Calu3 (cell line): ENCODE measurements at regions not wholly inside any gene's neighbourhood (a gene's known extent, or its start where the extent isn't known, plus 50 kb on each side); places are given as distances from the start of the nearest gene placed in this dataset.
"Not testable (repeated sequence)": the region's sequence is repeated elsewhere in the genome, so short reads cannot be mapped to it uniquely, and the experiment has no call there.

Experiments
- BruUV-seq: library from RNA; stranded (reverse); fragments of 400-500 nt; replicated peaks from 2 replicates; lab custom pipeline; 2021; lab: Mats Ljungman, UMichigan
- CTCF ChIA-PET: fragments of 300-600 bp; sonication (Branson Sonifier 250); formaldehyde crosslinking; loops from one replicate; lab custom pipeline; 2022; ENCODE audit warnings: antibody characterized with exemption; lab: Charles Lee
- DNase-seq: peaks from one replicate; pipeline ENCODE4 v3.0.0; 2022
- H3K27ac Mint-ChIP-seq: one replicate; pipeline ENCODE4 v1.8.0; 2022; ENCODE audit warnings: mixed read lengths; ENCODE audit not compliant: unreplicated experiment
- H3K27me3 Mint-ChIP-seq: one replicate; pipeline ENCODE4 v1.8.0; 2022; ENCODE audit warnings: mixed read lengths; ENCODE audit not compliant: unreplicated experiment
- H3K36me3 Mint-ChIP-seq: one replicate; pipeline ENCODE4 v1.8.0; 2022; ENCODE audit warnings: mild to moderate bottlenecking, moderate library complexity, mixed read lengths; ENCODE audit not compliant: insufficient read depth, unreplicated experiment
- H3K4me1 Mint-ChIP-seq: one replicate; pipeline ENCODE4 v1.8.0; 2022; ENCODE audit warnings: mild to moderate bottlenecking, low read depth, mixed read lengths; ENCODE audit not compliant: unreplicated experiment
- H3K4me3 Mint-ChIP-seq: one replicate; pipeline ENCODE4 v1.8.0; 2022; ENCODE audit warnings: mild to moderate bottlenecking, low read depth, moderate library complexity, mixed read lengths; ENCODE audit not compliant: unreplicated experiment
- H3K9me3 Mint-ChIP-seq: one replicate; pipeline ENCODE4 v1.8.0; 2022; ENCODE audit warnings: low read depth, mixed read lengths; ENCODE audit not compliant: unreplicated experiment
- intact Hi-C: fragments of 100-400 bp; cut with micrococcal nuclease; formaldehyde crosslinking; loops from one replicate; pipeline ENCODE4 v1.10.0; 2022; ENCODE audit not compliant: unreplicated experiment
- TF ChIP-seq, protein P1 (sequence below): fragments of 200-600 bp; IDR thresholded peaks from one replicate; pipeline ENCODE4 v1.8.0; 2022; ENCODE audit warnings: antibody characterized with exemption; ENCODE audit not compliant: unreplicated experiment

DNA sequence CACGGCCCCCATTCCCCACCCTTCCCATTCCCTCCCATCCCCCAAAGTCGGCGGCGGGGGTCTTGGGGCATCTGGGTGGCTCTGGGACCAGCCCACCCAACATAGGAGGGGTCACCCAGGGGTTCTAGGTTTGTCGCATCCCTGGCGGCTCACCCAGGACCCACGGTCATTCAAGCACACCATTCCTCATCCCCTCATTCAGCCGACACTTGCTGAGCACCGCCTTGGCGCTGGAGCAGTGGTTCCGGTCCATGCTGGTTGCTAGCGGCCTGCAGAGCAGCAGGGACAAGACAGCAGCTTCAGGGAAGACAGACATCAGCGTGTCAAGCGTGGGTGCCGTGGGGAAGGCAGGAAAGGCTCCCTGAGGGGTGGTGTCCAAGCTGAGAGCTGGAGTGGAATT lies 50.5 kb upstream of the OTOS start:
- CTCF ChIA-PET: no interaction called here
- no peak overlapping the region for H3K4me3 Mint-ChIP-seq
- no peak for DNase-seq
- no peaks in the 10 kb centered on the region for H3K27me3 Mint-ChIP-seq
- H3K36me3 Mint-ChIP-seq: no peaks in the 10 kb centered on the region
- H3K4me1 Mint-ChIP-seq: no peaks in the 10 kb centered on the region
- no peak overlapping the region for H3K27ac Mint-ChIP-seq
- no peaks in the 10 kb centered on the region for H3K9me3 Mint-ChIP-seq
- BruUV-seq: no TSS peak
- intact Hi-C loops: no loop called here
- TF ChIP-seq, protein P1, sequence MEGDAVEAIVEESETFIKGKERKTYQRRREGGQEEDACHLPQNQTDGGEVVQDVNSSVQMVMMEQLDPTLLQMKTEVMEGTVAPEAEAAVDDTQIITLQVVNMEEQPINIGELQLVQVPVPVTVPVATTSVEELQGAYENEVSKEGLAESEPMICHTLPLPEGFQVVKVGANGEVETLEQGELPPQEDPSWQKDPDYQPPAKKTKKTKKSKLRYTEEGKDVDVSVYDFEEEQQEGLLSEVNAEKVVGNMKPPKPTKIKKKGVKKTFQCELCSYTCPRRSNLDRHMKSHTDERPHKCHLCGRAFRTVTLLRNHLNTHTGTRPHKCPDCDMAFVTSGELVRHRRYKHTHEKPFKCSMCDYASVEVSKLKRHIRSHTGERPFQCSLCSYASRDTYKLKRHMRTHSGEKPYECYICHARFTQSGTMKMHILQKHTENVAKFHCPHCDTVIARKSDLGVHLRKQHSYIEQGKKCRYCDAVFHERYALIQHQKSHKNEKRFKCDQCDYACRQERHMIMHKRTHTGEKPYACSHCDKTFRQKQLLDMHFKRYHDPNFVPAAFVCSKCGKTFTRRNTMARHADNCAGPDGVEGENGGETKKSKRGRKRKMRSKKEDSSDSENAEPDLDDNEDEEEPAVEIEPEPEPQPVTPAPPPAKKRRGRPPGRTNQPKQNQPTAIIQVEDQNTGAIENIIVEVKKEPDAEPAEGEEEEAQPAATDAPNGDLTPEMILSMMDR: no peak

DNA sequence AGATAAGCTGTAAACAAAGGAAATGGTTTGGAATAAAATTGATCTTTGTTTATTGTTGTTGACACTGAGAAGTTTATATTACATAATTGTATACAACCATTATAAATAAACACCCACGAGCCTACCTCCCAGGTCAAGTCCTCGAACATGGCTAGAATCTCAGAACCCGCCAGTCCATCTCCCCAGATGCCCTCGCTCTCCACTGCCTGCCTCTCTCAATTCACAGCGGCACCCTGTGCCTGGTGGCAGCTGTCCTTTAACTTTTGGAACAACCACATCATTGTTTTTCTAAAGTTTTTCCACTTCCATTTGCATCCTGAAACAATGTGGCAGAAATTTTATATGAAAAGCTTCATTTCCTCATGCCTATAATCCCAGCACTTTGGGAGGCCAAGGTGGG lies 52.2 kb upstream of the OTOS start:
- no peaks in the 10 kb centered on the region for H3K4me1 Mint-ChIP-seq

DNA sequence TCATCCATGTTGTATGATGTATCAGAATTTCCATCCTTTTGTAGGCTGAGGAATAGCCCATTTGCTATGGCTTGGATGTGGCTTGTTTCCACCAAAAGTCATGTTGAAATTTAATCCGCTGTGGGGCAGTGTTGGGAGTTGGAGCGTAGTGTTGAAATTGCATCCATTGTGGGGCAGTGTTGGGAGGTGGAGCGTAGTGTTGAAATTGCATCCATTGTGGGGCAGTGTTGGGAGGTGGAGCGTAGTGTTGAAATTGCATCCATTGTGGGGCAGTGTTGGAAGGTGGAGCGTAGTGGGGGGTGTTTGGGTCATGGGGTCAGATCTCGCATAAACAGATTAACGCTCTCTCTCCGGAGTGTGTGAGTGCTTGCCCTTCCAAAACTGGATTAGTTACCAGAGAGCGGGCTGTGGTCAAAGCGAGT lies 53.9 kb upstream of the OTOS start:
- H3K36me3 Mint-ChIP-seq, H3K27ac Mint-ChIP-seq, CTCF ChIA-PET, intact Hi-C loops, H3K9me3 Mint-ChIP-seq, H3K4me3 Mint-ChIP-seq, H3K4me1 Mint-ChIP-seq, DNase-seq, H3K27me3 Mint-ChIP-seq, BruUV-seq: not testable (repeated sequence)

More for the DNA sequence above, 52.2 kb upstream of the OTOS start:
- TF ChIP-seq, protein P1: no peak
- Mint-ChIP-seq H3K27me3 (no peaks in the 10 kb centered on the region), H3K27ac (no peak overlapping the region), H3K4me3 (no peak overlapping the region), H3K9me3 (no peaks in the 10 kb centered on the region), H3K36me3 (no peaks in the 10 kb centered on the region)
- no TSS peak for BruUV-seq
- CTCF ChIA-PET: interaction anchor here (0.6 kb wide), 1 partner anchor 410 kb away, joined by 5 read pairs; no protein-coding TSS in a partner anchor
- no peak for DNase-seq
- intact Hi-C loops: no loop called here

DNA sequence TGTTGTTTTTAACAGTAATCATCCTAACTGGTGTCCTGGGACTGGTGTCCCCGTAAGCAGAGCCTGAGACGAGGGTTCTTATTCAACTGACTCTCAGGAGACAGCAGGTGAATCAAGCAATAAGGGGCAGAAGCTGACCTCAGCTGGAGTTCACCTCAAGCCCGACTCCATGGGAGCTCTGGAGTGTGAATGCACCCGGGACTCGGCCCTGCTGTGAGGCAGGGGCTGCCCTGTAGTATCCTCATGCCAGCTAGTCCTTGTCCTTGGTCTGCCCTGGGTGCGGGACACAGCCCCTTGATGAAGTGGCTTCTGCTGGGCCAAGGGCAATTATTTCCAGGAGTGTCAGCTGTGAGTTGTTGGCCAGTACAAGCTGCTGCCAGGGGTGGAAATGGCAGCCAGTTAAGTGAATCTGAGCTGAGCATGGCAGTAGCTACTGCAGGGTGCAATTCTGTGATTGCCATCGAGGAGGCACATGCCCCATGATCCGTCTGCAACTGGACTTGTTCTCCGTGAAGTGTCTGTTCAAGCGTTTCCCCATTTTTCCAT lies 54.9 kb upstream of the OTOS start:
- no peak overlapping the region for H3K27ac Mint-ChIP-seq
- no peaks in the 10 kb centered on the region for H3K9me3 Mint-ChIP-seq
- H3K27me3 Mint-ChIP-seq: no peaks in the 10 kb centered on the region
- DNase-seq: no peak
- no peaks in the 10 kb centered on the region for H3K36me3 Mint-ChIP-seq
- H3K4me3 Mint-ChIP-seq: no peak overlapping the region
- H3K4me1 Mint-ChIP-seq: no peaks in the 10 kb centered on the region
- CTCF ChIA-PET: no interaction called here
- TF ChIP-seq, protein P1: no peak
- intact Hi-C loops: no loop called here
- BruUV-seq: no TSS peak

DNA sequence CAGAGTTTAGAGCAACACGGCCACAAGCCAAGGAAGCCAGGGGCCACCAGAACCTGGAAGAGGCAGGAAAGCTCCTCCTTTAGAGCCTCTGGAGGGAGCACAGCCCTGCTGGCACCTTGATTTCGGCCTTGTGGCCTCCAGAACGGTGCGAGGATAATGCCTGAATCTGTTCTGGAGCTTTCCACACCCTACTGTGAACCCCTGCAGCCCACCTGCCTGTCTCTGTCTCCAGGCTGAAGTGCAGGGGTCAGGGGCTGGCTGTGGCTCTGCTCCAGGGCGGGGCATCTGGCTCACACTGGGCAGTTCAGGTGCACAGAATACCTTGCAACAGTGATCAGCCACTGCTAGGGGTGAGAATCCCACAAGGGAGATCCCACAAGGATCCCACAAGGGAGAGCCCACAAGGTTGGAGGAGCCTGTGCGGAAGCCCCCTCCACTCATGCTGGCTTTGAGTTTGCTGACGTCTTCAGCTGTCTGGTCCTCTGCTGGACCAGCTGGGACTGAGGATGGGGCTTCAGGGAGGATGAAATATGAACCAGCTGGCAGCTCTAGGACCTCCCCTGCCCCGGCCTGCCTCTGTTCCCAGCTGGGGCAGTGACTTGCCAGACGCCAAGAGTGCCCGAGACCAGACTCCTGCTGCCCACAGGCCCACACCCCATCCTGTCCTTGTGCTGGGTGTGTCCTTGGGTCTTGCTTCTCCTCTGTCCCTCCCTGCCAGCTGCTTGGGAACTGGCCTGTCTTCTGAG lies 56.4 kb upstream of the OTOS start:
- TF ChIP-seq, protein P1: no peak
- H3K27ac Mint-ChIP-seq: no peak overlapping the region
- H3K9me3 Mint-ChIP-seq: no peaks in the 10 kb centered on the region
- H3K36me3 Mint-ChIP-seq: no peaks in the 10 kb centered on the region
- H3K4me3 Mint-ChIP-seq: no peak overlapping the region
- H3K27me3 Mint-ChIP-seq: no peaks in the 10 kb centered on the region
- CTCF ChIA-PET: interaction anchor here (0.9 kb wide), 1 partner anchor 8 kb away, joined by 4 read pairs; no protein-coding TSS in a partner anchor
- intact Hi-C loops: no loop called here
- no peaks in the 10 kb centered on the region for H3K4me1 Mint-ChIP-seq
- DNase-seq: no peak
- BruUV-seq: no TSS peak
